HG02885 (cell line): ENCODE measurements at regions not wholly inside any gene's neighbourhood (a gene's known extent, or its start where the extent isn't known, plus 50 kb on each side); places are given as distances from the start of the nearest gene placed in this dataset.
"Not testable (repeated sequence)": the region's sequence is repeated elsewhere in the genome, so short reads cannot be mapped to it uniquely, and the experiment has no call there.

Source experiments
- ATAC-seq: cut with Tn5 transposase; IDR thresholded peaks from one replicate; pipeline ENCODE4 v1.9.1; 2021; ENCODE audit warnings: mild to moderate bottlenecking; ENCODE audit not compliant: unreplicated experiment, poor library complexity

- no peak for ATAC-seq
Measured at GRCh38 chrX:139077281-139078250, 366.0 kb upstream of the FGF13 start.

- ATAC-seq: no peak
Measured at GRCh38 chrX:139063364-139063763, 351.8 kb upstream of the FGF13 start.

- peak; percentile 63 for ATAC-seq
Measured at GRCh38 chrX:139058831-139059495, 347.4 kb upstream of the FGF13 start.

GRCh38 chrX:139052461-139052860 lies 340.9 kb upstream of the FGF13 start:
- no peak for ATAC-seq

- ATAC-seq: no peak
Measured at GRCh38 chrX:139049465-139049864, 337.9 kb upstream of the FGF13 start.

GRCh38 chrX:139044680-139045079 lies 333.2 kb upstream of the FGF13 start:
- no peak for ATAC-seq

- no peak for ATAC-seq
Measured at GRCh38 chrX:139039041-139039440, 327.5 kb upstream of the FGF13 start.

GRCh38 chrX:139026811-139027210 lies 315.3 kb upstream of the FGF13 start:
- no peak for ATAC-seq

- no peak for ATAC-seq
Measured at GRCh38 chrX:139026406-139026805, 314.9 kb upstream of the FGF13 start.

GRCh38 chrX:139025816-139026215 lies 314.3 kb upstream of the FGF13 start:
- no peak for ATAC-seq

GRCh38 chrX:139023531-139023930 lies 312.0 kb upstream of the FGF13 start:
- ATAC-seq: no peak

- no peak for ATAC-seq
Measured at GRCh38 chrX:139020801-139021200, 309.3 kb upstream of the FGF13 start.

- no peak for ATAC-seq
Measured at GRCh38 chrX:139018436-139018835, 306.9 kb upstream of the FGF13 start.

- no peak for ATAC-seq
Measured at GRCh38 chrX:139015627-139016026, 304.1 kb upstream of the FGF13 start.

GRCh38 chrX:139008185-139008584 lies 296.7 kb upstream of the FGF13 start:
- no peak for ATAC-seq

GRCh38 chrX:139003856-139004527 lies 292.5 kb upstream of the FGF13 start:
- not testable (repeated sequence) for ATAC-seq

- ATAC-seq: no peak
Measured at GRCh38 chrX:139002319-139002718, 290.8 kb upstream of the FGF13 start.

GRCh38 chrX:138996268-138996667 lies 284.8 kb upstream of the FGF13 start:
- no peak for ATAC-seq

GRCh38 chrX:138995458-138995857 lies 283.9 kb upstream of the FGF13 start:
- ATAC-seq: no peak

GRCh38 chrX:138990425-138990824 lies 278.9 kb upstream of the FGF13 start:
- not testable (repeated sequence) for ATAC-seq

- ATAC-seq: no peak
Measured at GRCh38 chrX:138986866-138987265, 275.3 kb upstream of the FGF13 start.
